ENCODE measurements at regions not wholly inside any gene's neighbourhood (a gene's known extent, or its start where the extent isn't known, plus 50 kb on each side); places are given as distances from the start of the nearest gene placed in this dataset.
A peak's percentile ranks its signal among the peaks of the same experiment; 100 is the strongest.
"Not testable (repeated sequence)": the region's sequence is repeated elsewhere in the genome, so short reads cannot be mapped to it uniquely, and the experiment has no call there.

GRCh38 chr1:234907208-234907939 lies 221.3 kb downstream of the TOMM20 start:
- DNase-seq (ENCODE audit: low read depth in 2 of 2, low spot score in 1 of 2): no peak

- no peak for DNase-seq (ENCODE audit: low read depth in 2 of 2, low spot score in 1 of 2)
These were observed 222.0 kb downstream of the TOMM20 start for GRCh38 chr1:234906654-234907053.

GRCh38 chr1:234902774-234903547 lies 225.7 kb downstream of the TOMM20 start:
- DNase-seq (ENCODE audit: low read depth in 2 of 2, low spot score in 1 of 2): no peak

GRCh38 chr1:234901491-234902049 lies 227.1 kb downstream of the TOMM20 start:
- DNase-seq (ENCODE audit: low read depth in 2 of 2, low spot score in 1 of 2): no peak

GRCh38 chr1:234900595-234900994 lies 228.0 kb downstream of the TOMM20 start:
- no peak for DNase-seq (ENCODE audit: low read depth in 2 of 2, low spot score in 1 of 2)

DNA sequence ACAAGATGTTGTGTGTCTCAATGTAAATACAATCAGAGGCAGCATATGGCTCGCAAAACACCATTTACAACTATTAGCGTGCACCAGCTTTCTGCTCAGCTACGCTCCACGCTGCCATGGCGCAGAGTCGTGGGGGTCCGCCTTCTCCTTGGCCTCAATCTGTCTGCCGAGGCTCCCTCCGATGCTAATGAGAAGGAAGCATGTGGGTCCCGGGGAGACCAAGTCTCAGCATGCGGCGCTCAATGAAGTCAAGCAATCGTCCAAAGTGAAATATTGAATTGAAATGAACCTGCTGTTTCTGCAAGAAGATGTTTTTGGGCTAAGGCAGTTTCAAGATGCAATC lies 228.9 kb downstream of the TOMM20 start:
- no peak for DNase-seq (ENCODE audit: low read depth in 2 of 2, low spot score in 1 of 2)

DNA sequence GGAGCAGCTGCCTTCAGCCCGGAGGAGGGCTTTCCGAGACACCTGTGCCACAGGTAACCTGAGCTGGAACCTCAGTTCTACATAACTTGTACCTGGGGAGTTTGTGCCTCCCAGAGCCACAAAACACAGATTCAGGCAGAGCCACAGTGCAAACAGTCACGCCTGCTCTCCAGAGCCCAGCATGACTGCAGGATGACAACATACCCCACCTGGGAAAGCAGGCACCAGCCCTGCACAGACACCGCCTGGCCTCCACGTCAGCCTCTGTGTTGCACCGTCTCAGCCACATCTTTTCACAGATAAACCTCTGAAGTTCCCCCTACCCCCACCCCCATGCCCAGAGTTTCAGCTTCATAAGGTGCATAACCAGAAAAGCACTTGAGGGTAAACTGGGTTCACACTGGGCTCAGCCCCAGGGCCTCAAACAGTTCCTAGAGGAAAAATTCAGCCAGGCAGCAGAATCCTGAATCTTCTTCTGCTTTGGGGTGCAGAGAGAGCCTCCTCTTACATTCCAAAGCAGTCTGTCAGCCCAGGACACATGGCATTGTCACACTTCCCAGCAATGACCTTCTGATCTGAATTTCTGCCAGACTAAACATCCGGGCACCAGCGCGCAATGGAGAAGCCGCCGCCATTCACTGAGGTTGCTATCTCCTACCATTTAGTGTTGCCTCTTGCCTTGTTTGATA lies 229.5 kb downstream of the TOMM20 start:
- DNase-seq (ENCODE audit: low read depth in 2 of 2, low spot score in 1 of 2): no peak

DNA sequence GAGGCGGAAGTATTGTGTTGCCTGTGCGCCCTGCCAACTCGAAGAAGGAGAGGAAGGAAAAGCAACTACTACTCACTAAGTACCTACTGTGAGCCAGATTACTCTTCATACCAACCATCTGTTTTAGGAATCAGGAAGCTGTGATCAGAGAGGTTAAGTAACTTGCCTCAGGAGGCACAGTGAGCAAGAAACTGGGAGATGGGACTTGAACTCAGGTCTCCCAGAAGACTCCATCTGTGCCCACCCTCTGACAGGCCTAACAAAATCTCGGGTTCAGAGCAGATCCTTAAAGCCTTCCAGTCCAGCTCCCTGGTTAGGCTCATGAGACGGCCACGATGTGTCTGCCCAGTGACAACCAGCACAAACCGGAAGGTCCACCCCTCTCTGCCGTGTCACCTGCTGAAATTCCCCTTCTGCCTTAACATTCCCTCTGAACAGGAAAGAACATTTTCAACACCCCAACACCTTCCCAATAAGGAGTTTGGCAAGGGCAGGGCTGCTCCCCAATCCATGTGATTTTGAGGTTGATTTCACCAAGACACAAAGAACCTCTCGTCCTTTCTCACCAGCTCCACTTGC lies 230.1 kb downstream of the TOMM20 start:
- DNase-seq (ENCODE audit: low read depth in 2 of 2, low spot score in 1 of 2): no peak

DNA sequence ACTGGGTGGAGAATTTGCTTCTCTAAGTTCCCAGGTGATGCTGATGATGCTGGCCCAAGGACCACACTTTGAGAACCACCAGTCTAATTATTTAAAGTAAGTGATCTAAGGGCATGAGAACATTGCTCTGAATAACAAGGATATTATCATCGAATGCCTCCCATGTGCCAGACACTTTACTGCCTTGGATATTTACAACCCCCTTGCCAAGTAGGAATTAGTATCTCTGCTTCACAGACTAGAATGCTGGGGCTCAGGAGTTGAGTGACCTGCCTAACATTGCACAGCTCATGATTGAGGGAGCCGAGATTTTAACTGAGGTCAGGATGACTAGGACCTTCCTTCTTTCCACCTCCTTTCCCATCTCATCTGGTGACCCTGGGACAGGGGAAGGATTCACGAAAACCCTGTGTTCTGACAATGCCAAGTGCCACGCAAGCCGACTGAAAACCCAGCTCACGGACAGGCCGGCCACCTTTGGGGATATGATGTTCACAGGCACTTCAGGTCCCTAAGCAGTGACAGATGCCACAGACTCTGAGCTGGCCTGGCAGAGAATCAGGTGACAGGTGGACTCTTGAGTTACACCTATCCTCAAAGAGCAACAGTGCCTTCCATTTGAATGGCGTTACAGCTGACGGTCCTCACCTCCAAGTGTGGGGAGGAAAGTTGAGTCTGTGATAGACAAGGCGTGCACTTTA lies 230.7 kb downstream of the TOMM20 start:
- no peak for DNase-seq (ENCODE audit: low read depth in 2 of 2, low spot score in 1 of 2)

DNA sequence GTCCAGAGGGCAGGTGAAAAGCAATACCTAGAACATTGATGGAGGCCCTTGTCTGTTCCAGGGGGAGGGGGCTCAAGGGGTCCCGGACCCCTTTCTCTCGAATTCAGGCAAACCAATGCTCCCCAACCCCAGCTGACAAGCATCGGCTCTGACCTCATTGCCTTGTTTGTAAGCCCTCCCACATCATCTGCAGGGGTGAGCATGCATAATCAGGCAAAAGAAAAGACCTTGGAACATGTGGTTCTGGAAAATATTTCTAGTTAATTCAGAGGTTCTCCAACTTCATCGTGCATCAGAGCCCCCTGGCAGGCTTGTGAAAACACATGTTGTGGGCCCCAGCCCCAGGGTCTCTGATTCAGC lies 231.3 kb downstream of the TOMM20 start:
- DNase-seq (ENCODE audit: low read depth in 2 of 2, low spot score in 1 of 2): no peak

GRCh38 chr1:234896477-234897389 lies 231.9 kb downstream of the TOMM20 start:
- no peak for DNase-seq (ENCODE audit: low read depth in 2 of 2, low spot score in 1 of 2)

DNA sequence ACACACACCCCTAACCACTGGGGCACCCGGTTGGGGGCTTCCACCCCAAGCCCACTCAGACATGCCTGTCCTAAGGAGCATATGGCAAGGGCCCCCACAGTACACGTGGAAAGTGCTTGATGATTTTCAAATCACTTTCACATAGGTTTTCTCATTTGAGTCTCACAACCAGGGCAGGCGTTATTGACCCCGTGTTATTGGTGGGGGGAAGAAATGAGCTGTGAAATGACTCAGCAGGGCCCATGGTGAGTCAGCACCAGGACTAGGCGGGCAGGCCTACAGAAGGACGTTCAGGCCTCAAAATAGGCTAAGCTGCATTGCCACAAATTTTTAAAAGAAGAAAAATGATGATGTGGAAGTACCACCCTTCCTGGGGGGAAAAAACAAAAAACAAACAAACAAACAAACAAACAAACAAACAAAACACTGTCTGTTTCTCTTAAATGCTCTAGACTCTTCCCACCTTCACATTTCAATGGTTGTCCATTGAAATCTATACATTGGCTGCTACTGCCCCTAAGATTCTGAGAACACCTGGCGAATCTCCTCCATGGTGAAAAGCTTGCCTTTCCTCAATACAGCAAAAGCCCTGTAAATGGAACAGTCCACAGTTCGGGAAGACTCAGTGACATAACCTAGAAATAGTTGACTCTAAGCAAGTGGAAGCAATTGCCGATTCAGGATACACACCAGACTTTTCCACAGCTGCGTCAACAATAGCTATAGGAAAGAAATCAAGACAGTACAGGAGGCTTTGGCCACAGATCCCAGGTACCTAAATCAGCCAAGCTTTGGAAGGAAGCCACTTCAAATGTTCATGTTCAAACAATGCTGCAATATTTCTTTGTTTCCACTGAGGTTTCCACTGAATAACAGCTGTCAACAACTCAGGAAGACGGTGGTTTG lies 234.7 kb downstream of the TOMM20 start:
- peak in 1 of 2 donors; percentile 23 for DNase-seq (ENCODE audit: low read depth in 2 of 2, low spot score in 1 of 2)

DNA sequence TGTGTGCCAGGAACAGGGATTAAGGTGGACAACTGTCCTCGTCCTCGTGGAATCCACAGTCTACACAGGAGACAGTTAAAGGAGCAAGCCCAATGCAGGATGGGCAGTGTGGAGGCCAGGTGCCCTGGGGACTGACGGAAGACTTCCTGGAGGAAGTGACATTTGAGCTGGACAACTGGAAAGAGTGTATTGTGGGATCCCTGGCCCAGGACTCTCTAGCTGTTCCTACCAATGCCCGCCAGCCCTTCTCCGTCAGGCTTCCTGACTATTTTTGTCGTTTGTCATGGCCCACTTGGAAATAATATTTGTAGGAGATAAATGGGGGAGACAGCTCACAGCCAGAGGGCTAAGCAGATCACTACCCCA lies 235.3 kb downstream of the TOMM20 start:
- no peak for DNase-seq (ENCODE audit: low read depth in 2 of 2, low spot score in 1 of 2)

DNA sequence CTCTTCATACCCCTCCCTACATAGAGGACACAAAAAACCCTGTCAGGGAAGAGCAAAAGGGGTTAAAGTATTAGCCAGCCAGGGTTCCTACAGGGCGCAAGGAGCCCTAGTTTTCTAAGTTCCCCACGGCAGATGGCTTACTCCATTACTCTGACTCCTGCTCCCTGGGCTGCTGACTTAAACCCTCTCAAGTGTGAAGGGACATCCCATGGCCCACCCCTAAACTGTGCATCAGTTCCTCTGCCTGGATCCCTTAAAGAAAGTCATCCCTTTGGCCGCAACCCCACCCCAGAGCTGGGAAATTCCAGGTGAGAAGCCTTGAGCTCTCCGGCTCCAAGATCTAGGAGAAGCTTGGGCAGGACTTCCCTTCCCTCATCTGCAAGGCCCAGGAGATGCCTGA lies 236.0 kb downstream of the TOMM20 start:
- no peak for DNase-seq (ENCODE audit: low read depth in 2 of 2, low spot score in 1 of 2)

DNA sequence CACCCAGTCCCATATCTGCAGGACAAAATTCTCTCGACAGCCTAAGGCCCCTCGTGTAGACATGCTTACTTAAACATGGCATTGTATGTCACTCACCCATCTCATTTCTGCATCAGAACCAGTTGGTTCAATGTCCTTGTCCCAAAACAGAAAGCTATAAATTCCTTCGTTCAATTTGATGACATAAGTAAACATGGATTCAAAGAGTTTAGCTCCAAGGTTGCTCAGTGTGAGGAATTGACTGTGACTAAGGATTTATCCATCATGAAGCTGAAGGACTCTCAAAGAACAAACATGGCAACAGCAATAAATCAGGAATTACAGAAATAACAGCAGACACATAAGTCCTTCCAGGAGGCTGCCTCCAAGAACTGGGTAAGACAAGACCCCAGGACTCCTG lies 237.2 kb downstream of the TOMM20 start:
- no peak for DNase-seq (ENCODE audit: low read depth in 2 of 2, low spot score in 1 of 2)

DNA sequence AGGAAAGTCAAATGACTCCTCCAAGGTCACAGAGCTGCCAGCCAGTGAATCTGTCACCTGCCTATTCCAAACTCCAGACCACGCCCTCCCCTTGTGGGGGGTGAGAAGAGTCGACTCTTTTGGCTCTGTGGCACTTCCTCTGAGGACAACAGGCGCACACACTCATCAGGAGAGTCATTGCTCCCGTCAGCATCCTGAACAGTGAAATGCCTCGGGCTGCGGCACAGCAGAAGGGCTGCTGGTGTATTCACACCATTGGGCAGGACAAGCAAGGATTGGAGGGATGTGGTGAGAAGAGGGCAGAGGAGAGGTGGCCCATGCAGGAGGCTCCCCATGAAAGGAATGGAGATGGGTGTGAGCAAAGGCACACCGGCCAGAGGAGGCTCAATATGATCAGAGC lies 239.0 kb downstream of the TOMM20 start:
- DNase-seq (ENCODE audit: low read depth in 2 of 2, low spot score in 1 of 2): no peak

- not testable (repeated sequence) for DNase-seq (ENCODE audit: low read depth in 2 of 2, low spot score in 1 of 2)
These were observed 240.4 kb downstream of the TOMM20 start for GRCh38 chr1:234888247-234888646.

GRCh38 chr1:234887016-234887900 lies 241.4 kb downstream of the TOMM20 start:
- no peak for DNase-seq (ENCODE audit: low read depth in 2 of 2, low spot score in 1 of 2)

Data from stimulated activated CD8-positive, alpha-beta memory T cell treated with anti-CD3 and anti-CD28 coated beads, Interleukin-4, amount 100 ng/mL, for 4 hours (primary cell).